NCI-H748 (cell line): ENCODE measurements at regions not wholly inside any gene's neighbourhood (a gene's known extent, or its start where the extent isn't known, plus 50 kb on each side); places are given as distances from the start of the nearest gene placed in this dataset.
A peak's percentile ranks its signal among the peaks of the same experiment; 100 is the strongest.
"Not testable (repeated sequence)": the region's sequence is repeated elsewhere in the genome, so short reads cannot be mapped to it uniquely, and the experiment has no call there.

Experiments
- DNase-seq: peaks from one replicate; lab custom pipeline; 2025; ENCODE audit not compliant: unreplicated experiment; lab: John Stamatoyannopoulos, UW

DNA sequence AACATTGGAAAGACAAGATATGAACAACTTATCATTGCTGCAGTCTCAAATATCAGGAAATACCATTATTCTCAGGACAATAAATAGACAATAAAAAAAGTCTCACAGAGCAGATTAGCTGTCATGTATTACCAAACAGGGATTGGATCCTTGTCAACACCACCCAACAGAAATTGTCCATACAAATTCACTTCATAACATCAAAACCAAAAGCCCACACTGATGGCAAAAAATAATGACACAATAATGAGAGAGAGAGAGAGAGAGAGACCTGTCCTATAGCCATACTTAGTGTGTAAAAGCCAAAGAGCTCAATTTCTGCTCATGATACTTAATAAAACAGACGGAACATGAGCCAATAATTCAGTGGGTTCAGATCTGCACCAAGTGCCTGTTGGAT is 96.5 kb downstream of the PPIAL4G start:
- no peak for DNase-seq

DNA sequence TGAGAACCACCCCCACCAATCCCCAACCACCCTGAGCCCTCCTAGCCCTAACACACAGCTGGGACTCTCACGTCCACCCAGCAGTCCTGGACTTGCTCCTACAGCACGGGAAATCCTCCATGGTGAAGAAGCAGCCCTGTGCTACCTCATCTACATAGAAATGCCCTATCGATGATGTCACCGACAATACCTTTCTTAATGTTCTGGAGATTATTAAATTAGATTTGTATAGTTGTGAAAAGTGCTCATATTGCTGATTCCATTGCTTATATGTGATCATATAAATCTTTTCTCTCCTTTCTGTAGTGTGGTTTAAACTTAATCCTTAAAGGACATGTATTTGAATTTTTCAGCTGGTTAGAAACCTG is 97.1 kb downstream of the PPIAL4G start:
- not testable (repeated sequence) for DNase-seq

DNA sequence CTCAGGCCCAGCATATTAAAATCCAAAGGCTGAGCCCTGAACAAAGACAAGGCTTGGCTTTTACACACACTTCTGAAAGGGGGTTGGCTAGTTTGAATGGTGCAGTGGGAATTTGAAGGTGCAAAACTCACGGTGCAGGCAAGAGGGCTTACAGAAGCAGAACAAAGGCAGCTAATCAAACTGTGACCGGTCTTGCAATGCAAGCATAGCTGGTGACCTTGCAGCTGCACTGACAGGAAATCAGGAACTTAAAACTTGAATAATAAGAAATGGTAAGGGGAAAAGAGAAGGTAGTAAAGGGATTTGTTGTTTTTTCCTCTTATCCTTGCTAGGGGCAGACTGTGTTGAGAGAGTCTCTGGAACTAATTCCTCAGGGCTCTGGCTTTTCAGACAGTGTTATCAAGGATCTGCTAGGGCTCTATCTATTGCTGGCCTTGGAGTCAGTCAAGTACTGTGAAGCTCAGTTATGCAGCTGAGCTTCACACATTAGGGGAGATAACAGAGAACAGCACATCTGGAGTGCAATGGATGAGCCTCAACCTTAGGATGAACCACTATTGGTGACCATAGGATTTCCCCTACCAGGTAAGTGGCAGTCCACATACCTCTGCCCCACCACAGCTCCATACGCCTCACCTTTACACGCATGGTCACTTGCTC is 97.6 kb downstream of the PPIAL4G start:
- no peak for DNase-seq

DNA sequence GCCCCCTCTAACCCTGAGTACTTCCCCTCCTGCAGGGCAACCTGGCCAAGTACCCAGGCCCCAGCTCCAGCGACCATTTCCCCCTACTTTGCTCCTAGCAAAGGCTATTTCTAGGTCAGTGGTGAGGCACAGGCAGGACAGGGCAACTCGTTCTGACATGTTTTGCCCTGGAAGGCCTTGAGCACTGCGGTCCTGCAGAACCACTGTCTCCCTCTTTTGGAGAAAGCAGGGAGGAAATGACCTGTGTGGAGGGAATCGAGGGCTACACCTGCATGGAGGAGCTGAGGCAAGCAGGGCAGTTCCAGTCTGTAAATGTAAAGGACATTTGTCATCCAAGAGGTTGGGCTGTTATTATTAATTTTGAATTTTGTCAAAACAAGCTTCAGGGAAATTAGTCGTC is 99.1 kb downstream of the PPIAL4G start:
- no peak for DNase-seq

DNA sequence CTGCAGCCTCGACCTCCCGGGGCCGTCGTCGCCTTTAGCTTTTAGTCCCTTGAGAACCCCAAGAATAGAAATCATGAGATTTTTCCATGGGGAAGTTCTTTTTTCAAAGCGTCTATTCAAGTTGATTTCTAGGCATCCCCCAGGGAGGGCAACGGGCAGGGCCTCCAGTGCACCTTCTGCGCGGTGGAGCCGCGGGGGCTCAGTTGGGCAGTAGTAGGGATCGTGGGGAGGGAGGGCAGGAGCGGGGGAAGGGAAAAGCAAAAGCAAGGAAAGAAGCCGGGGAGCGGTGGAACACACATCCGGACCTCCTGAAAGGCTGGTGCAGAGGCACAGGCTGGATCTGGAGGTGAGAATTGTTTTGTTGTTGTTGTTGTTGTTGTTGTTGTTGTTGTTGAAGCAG is 103.4 kb downstream of the PPIAL4G start:
- no peak for DNase-seq

DNA sequence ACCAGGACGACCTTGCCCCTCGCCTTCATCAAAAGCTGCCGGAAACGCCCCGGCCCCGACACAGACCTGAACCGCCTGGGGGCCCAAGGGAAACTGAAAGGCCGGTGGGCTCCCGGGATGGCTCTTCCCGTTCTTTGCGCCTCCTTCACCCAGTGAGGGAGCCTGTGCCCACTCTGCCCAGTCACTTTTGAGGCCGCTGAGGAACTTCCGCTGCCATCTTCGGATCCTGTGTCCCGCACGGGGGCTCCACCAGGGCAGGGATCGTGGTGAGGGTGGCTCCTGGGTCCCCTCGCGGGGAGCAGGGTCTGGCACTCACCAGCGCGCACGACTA is 104.0 kb downstream of the PPIAL4G start:
- no peak for DNase-seq

DNA sequence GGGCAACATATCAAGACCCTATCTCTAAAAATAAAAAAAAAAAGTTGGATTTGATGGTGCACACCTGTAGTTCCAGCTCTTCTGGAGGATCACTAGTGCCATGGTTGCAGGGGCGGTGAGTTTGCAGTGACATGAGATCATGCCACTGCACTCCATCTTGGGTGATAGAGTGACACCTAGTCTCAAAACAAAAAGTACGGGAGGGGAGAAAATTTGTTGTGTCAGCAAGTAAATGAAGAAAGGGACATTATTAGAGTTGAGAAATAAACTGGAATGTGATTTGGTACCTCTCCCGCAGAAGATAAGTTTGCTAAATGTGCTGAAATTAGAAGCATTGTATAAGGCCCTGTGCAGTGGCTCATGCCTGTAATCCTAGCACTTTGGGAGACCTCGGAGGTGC is 105.1 kb downstream of the PPIAL4G start:
- not testable (repeated sequence) for DNase-seq

DNA sequence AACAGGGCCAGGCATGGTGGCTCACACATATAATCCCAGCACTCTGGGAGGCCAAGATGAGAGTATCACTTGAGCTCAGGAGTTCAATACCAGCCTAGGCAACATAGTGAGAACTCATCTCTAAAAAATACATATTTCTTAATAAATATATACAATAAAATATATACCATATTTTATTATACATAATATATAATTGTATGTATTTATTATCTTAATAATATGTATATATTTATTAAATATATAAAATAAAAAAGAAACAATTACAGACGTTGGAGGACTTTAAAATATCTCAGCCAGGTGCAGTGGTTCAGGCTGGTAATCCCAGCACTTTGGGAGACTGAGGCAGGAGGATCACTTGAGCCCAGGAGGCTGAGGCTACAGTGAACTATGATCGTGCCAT is 106.1 kb downstream of the PPIAL4G start:
- DNase-seq, result not testable (repeated sequence)

DNA sequence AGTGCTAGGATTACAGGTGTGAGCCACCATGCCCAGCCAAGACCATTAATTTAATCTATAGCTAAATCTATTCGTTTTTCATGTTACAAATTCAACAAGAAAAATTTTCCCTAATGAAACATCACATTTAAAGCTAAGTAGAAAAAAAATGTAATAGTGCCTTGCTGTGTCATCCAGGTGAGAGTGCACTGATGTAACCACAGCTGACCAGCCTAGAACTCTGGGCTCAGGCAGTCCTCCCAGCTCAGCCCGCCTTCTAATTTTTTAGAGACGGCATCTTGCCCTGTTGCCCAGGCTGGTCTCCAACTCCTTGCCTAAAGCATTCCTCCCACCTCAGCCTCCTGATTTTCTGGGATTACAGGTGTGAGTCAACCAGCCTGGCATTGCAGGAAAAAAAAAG is 109.0 kb downstream of the PPIAL4G start:
- no peak for DNase-seq

DNA sequence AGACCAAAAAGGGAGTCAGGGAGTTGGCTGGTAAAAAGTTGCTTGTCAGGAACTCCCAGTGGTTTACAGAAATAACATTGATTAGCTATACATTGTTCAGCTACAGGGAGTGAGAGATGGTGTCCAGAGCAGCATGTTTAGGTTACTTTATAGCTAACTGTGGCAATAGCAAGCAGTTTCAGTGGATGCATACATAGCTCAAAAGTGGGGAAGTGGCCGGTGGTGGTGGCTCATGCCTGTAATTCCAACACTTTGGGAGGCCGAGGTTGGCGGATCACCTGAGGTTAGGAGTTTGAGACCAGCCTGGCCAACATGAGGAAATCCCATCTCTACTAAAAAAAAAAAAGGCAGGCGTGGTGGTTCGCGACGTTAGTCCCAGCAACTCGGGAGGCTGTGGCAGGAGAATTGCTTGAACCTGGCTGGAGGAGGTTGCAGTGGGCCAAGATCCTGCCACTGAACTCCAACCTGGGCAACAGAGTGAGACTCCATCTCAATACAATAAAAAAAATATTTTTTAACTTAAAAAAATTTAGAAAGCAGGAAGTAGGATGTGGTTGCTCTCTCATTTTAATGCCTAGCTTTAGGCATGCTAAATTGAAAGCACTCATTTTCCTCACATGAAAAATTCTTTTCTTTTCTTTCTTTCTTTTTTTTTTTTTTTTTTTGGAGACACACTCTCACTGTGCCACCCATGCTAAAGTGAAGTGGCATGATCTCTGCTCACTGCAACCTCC is 109.7 kb downstream of the PPIAL4G start:
- no peak for DNase-seq

DNA sequence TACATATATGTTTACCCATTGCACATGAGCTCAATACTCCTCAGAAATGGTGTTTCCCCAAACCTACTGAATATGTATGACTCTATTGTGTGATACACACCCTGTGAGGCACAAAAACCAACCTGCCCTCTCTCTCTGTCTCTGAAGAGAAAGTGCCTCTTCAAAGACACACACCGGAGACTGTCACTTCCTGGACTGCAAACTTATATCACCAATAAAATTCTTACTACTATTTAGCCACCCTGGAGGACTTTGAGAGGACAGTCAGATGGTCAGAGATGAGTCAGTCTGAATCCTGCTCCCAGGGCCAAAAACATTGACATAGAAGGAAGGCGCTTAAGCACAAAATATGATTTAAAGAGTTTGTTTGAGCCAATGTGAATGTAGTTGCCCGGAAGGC is 110.4 kb downstream of the PPIAL4G start:
- no peak for DNase-seq

DNA sequence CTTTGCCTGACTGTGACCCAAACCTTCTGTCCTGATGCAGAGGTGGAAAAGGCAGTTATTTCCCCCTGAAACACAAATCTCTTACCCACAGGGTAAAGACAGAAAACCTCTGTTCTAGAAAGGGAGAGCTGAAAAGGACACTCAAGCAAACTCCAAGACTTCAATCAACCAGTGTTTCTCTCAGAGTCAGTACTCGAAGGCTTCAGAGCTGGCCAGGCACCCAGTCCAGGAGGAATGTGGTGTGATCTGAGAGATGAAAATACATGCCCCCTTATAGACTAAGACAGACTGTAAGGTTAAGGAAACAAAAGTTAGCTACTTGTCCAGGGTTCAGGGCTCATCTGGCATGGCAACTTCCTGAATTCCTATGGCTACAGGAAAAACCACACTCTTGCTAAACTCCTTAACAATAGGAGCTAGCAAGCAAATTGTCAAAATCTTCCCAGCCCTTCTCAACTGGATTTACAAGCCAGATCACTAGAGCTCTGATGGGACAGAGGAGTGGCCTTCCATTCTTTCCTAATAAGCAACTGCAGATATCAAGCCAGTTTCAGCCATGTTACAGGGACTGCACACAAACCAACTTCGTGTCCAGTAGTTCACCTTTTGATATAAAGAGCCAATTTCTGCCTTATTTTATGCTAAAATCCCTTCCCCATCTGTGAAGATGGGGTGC is 110.9 kb downstream of the PPIAL4G start:
- DNase-seq, result not testable (repeated sequence)

DNA sequence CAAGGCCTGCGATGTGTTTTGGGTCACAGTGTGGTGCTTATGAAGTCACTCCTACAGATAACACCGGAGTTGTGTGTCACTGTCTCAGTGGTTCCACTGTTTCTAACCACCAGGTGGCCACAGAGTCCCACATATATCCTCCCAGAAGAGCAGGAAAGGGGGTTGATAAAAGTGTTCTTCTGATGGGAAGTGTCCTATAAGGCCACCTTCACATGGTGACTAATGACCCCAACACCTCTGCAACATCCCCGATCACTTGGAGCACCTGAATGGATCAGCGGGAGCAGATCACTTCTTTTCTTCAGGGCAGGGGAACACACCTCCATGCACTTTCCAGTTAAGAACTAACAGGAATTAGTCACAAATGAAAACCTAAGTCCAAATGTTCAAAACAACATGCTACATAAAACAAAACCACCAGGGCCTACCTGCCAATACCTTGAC is 111.5 kb downstream of the PPIAL4G start:
- peak; percentile 74 for DNase-seq

DNA sequence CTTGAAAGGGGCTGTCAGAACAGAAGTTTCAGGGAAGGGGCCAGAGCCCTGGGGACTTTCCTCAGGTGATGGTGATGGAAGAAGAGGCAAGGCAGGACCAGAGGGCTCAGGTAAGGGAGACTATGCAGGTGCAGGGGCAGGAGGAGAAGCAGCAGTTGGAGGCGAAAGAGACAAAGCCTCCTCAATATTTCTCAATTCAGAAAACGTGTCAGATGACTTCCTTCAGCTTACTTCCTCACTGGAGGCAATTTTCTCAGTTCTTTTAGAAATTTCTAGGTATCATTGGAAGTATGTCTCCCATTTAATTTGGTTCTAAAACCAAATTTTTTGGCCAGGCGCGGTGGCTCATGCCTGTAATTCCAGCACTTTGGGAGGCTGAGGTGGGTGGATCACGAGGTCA is 112.4 kb downstream of the PPIAL4G start:
- DNase-seq, result not testable (repeated sequence)

DNA sequence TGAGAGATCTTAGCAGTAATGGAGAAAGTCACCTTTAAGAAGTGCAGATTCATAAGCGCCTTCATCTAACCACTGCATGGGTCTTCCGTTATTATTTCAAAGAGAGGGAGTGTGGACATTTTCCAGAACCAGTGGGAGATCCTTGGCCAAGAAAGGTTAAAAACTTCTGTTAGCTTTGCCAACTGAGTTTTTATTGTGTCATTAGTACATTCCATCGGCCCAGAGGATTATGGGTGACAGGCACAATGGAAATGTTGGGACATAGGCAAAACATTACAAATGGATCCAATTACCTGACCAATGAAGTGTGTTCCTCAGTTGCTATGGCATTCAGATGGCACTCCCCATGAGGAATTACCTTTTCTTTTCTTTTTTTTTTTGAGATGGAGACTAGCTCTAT is 115.5 kb downstream of the PPIAL4G start:
- DNase-seq, result no peak

DNA sequence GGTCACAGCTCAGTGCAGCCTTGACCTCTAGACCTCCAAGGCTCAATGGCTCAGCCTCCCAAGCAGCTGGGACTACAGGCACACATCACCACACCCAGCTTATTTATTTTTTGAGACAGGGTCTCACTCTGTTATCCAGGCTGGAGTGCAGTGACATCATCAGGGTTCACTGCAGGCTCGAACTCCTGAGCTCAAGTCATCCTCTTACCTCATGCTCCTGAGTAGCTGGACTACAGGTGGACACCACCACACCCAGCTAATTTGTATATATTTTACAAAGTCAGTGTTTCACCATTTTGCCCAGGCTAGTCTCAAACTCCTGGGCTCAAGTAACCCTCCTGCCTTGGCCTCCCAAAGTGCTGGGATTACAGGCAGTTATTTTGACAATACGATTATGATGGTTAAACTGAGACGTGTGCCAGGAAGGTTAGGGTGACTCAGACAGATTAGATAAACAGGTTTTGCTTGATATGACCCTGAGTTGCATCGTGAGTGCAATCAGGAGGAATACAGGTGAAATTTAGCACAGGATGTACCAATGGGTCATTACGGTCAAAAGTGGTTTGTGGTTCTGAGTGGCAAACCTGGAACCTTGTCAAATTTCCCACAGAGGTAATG is 116.9 kb downstream of the PPIAL4G start:
- DNase-seq, result not testable (repeated sequence)

DNA sequence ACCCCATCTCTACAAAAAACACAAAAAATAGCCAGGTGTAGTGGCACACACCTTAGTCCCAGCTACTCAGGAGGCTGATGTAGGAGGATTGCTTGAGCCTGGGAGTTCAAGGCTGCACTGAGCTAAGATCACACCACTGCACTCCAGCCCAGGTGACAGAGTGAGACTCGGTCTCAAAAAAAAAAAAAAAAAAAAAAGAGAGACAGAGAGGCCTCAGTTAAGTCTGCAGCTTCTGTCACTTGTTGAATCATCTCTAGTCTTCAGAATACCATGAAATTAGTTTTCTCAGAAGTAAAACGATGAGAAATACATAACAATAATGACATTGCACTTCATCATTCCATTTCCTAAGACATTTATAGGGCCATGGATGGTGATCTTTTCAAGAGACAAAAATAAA is 118.0 kb downstream of the PPIAL4G start:
- not testable (repeated sequence) for DNase-seq

DNA sequence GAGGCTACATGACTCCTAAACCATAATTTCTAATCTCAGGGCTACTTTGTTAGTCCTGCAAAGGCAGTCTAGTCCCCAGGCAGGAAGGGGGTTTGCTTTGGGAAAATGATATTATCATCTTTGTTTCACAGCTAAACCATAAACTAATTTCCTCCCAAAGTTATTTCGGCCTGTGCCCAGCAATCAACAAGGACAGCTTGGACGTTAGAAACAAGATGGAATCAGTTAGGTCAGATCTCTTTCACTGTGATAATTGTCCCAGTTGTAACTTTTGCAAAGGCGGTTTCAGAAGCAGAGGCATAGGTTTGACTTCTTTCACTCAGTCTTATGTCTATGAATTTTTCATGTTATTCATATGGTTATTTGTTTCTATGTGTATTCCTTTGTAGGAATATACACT is 119.1 kb downstream of the PPIAL4G start:
- not testable (repeated sequence) for DNase-seq

DNA sequence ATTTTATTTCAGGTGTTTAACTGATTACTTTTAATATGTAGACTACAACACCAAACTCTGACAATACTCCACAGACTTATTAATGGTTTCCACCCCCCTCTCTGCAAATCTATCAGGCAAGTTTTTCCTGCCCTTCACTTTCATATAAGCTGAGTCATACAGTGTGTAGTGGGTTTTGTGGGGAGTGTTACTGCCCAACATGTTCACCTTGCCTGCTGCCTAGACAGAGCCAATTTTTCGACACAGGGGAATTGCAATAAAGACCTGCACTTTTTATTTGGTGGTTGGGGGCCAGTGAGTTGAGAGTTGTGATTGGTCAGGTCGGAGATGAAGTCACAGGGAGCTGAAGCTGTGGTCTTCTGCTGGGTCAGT is 119.7 kb downstream of the PPIAL4G start:
- no peak for DNase-seq

DNA sequence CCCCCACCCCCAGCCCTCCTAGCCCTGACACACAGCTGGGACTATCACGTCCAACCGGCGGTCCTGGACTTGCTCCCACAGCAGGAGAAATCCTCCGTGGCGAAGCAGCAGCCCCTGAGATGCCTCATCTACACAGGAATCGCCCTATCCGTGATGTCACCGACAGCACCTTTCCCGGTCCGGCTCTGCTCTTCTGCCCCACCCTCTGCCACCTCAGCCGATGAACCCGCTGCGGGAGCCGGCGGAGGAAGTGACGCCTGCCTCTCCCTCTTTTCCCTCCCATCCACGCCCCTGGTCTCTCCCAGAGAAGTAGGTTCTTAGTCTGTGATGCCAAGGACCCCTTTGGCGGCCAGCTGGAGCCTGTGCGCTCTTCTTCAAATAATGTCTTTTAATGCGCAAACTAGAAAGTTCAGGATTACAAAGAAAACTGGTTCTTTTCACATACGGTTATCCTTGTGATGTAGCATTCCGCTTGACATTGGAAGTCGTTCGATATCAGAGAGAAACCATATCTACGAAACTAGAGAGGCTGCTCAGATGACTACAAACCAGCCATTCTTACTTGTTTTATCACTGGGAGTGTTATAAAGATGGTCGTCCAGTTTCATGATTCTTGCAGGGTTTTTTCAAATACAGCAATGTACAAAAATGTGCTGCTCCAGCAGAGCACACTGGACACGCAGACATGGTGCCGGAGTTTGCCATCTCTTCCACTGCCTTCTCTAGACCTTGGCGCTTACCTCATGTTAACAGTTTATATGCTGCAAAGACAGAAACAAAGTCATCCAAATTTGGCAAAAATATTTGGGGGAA is 120.3 kb downstream of the PPIAL4G start:
- peak; percentile 94 for DNase-seq

DNA sequence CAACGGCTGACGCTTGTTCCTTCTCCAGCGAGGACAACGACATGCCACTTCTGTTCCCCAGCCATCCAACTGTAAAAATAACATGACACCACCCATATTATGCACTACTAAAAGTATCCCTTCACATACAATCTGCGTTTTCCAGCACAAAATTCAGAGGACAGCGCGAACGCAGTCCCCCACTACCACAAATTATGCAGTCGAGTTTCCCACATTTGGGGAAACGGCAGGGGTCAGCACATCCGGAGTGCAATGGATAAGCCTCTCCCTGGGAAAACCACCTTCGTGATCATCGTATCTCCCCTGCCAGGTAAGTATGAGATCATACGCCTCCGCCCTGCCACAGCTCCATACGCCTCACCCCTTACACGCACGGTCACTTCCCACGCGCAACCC is 120.9 kb downstream of the PPIAL4G start:
- DNase-seq, result peak; percentile 82
